IMR-90 (cell line): ENCODE measurements at regions not wholly inside any gene's neighbourhood (a gene's known extent, or its start where the extent isn't known, plus 50 kb on each side); places are given as distances from the start of the nearest gene placed in this dataset.

Source experiments
- MXI1 ChIP-seq: IDR thresholded peaks from 2 replicates; pipeline ENCODE4 v1.6.1; 2012; ENCODE audit warnings: low read depth, mild to moderate bottlenecking, low read length, moderate library complexity, borderline replicate concordance
- NFE2L2 ChIP-seq: fragments of 150-350 bp; IDR thresholded peaks from 2 replicates; pipeline ENCODE4 v1.6.1; 2016; ENCODE audit warnings: low read depth, mild to moderate bottlenecking, low read length
- POLR2A ChIP-seq: IDR thresholded peaks from 2 replicates; pipeline ENCODE4 v1.6.1; 2012; ENCODE audit warnings: mild to moderate bottlenecking, low read depth, low read length
- RAD21 ChIP-seq: IDR thresholded peaks from 2 replicates; pipeline ENCODE4 v1.6.1; 2012; ENCODE audit warnings: low read length, improper control_type of control experiment
- TF ChIP-seq, protein P1 (sequence below): conservative IDR thresholded peaks from 2 replicates; pipeline ENCODE4 v1.5.1; 2012; ENCODE audit warnings: mild to moderate bottlenecking, low read depth, low read length, improper control_type of control experiment

DNA sequence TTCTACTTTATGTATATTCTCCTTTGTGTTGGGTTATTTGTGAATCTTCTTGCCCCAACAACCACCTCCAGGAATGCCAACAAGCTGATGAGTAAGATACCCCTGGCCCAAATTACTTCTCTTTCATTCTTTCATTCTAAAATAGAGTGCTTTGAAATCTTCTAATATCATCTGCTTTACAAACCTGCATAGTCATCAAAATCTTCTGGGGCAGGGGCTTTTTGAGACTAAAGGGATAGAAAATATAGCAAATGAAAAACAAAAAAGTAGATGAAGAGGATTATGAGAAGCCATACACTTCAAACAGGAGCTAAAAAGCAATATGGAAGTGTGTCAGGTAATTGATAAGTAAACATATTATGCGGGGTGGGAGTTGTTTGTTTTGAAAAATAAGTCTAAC is 150.7 kb upstream of the SOX4 start:
- TF ChIP-seq, protein P1, sequence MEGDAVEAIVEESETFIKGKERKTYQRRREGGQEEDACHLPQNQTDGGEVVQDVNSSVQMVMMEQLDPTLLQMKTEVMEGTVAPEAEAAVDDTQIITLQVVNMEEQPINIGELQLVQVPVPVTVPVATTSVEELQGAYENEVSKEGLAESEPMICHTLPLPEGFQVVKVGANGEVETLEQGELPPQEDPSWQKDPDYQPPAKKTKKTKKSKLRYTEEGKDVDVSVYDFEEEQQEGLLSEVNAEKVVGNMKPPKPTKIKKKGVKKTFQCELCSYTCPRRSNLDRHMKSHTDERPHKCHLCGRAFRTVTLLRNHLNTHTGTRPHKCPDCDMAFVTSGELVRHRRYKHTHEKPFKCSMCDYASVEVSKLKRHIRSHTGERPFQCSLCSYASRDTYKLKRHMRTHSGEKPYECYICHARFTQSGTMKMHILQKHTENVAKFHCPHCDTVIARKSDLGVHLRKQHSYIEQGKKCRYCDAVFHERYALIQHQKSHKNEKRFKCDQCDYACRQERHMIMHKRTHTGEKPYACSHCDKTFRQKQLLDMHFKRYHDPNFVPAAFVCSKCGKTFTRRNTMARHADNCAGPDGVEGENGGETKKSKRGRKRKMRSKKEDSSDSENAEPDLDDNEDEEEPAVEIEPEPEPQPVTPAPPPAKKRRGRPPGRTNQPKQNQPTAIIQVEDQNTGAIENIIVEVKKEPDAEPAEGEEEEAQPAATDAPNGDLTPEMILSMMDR: no peak
- TF ChIP-seq POLR2A (no peak), MXI1 (no peak), RAD21 (no peak), NFE2L2 (no peak)
